ENCODE measurements at regions not wholly inside any gene's neighbourhood (a gene's known extent, or its start where the extent isn't known, plus 50 kb on each side); places are given as distances from the start of the nearest gene placed in this dataset.

DNA sequence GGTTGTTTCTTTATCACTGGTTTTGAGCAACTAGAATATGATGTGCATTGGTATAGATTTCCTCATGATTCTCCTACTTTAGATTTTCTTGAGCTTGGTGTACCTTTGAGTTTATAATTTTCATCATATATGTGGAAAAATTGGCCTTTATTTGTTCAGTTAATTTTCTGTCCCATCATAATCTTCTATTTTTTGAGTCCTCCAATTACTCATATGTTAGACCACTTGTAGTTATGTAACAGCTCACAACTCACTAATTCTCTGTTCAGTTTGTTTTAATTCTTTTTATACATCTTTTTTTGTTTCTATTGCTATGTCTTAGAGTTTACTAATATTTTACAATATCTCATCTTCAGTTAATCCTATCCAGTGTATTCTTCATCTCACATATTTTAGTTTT, 81.3 kb upstream of the LAMA2 start:
- no peaks in the 10 kb centered on the region for H3K27me3 ChIP-seq
- intact Hi-C loops (cut with DNase I; ENCODE audit: low total_unique reads) = no loop called here
- TF ChIP-seq POLR2AphosphoS5 (IDR thresholded peaks at IDR 0.05) (no peak), POLR2A (IDR thresholded peaks at IDR 0.05) (no peak), EP300 (IDR thresholded peaks at IDR 0.05; ENCODE audit: low read depth) (no peak)
- no peak overlapping the region for H3K4me3 ChIP-seq
- no peak overlapping the region for H3K27ac ChIP-seq
- no peaks in the 10 kb centered on the region for H3K36me3 ChIP-seq
- no peaks in the 10 kb centered on the region for H3K4me1 ChIP-seq
- in situ Hi-C loops (cut with MboI; ENCODE audit: low pct_ligation_motif_present in 1 of 4, low pct_unique_long_range_greater_than_20kb in 1 of 4, low sequenced_read_pairs in 3 of 4) = no loop called here
- H3K9me3 ChIP-seq = no peaks in the 10 kb centered on the region
- no peak for DNase-seq

- Histone ChIP-seq H3K4me3 (no peak overlapping the region), H3K9me3 (peaks cover 7 to 12% of the 10 kb centered on the region in 2 donors), H3K4me1 (no peaks in the 10 kb centered on the region), H3K27ac (no peak overlapping the region), H3K27me3 (no peaks in the 10 kb centered on the region), H3K36me3 (no peaks in the 10 kb centered on the region)
- intact Hi-C loops (cut with DNase I; ENCODE audit: low total_unique reads) = no loop called here
- DNase-seq = no peak
- TF ChIP-seq POLR2AphosphoS5 (IDR thresholded peaks at IDR 0.05) = no peak
- no peak for TF ChIP-seq EP300 (IDR thresholded peaks at IDR 0.05; ENCODE audit: low read depth)
- no peak for TF ChIP-seq POLR2A (IDR thresholded peaks at IDR 0.05)
- no peak for TF ChIP-seq CTCF (IDR thresholded peaks at IDR 0.05)
- 37 to 42% methylated on average over 3 of the region's 3 CpGs for WGBS, 2 donors (ENCODE audit: low coverage in 1 of 2)
- in situ Hi-C loops (cut with MboI; ENCODE audit: low pct_ligation_motif_present in 1 of 4, low pct_unique_long_range_greater_than_20kb in 1 of 4, low sequenced_read_pairs in 3 of 4) = no loop called here
Measured at GRCh38 chr6:128784266-128784665, 98.7 kb upstream of the LAMA2 start.

GRCh38 chr6:128768187-128768586, 114.8 kb upstream of the LAMA2 start:
- in situ Hi-C loops (cut with MboI; ENCODE audit: low pct_ligation_motif_present in 1 of 4, low pct_unique_long_range_greater_than_20kb in 1 of 4, low sequenced_read_pairs in 3 of 4) = no loop called here
- intact Hi-C loops (cut with DNase I; ENCODE audit: low total_unique reads) = no loop called here

GRCh38 chr6:128767705-128768104, 115.2 kb upstream of the LAMA2 start:
- H3K27ac ChIP-seq = no peak overlapping the region
- TF ChIP-seq EP300 (IDR thresholded peaks at IDR 0.05; ENCODE audit: low read depth) (no peak), CTCF (IDR thresholded peaks at IDR 0.05) (no peak), POLR2AphosphoS5 (IDR thresholded peaks at IDR 0.05) (no peak)
- H3K4me1 ChIP-seq = no peaks in the 10 kb centered on the region
- in situ Hi-C loops (cut with MboI; ENCODE audit: low pct_ligation_motif_present in 1 of 4, low pct_unique_long_range_greater_than_20kb in 1 of 4, low sequenced_read_pairs in 3 of 4) (no loop called here), intact Hi-C loops (cut with DNase I; ENCODE audit: low total_unique reads) (no loop called here)
- DNase-seq = no peak
- WGBS, 2 donors (ENCODE audit: low coverage in 1 of 2) = 29 to 60% methylated on average over 1 of the region's 1 CpG
- no peak overlapping the region for H3K4me3 ChIP-seq
- peaks cover 0 to 5% of the 10 kb centered on the region in 2 donors for H3K9me3 ChIP-seq
- H3K36me3 ChIP-seq = no peaks in the 10 kb centered on the region
- no peaks in the 10 kb centered on the region for H3K27me3 ChIP-seq

More at GRCh38 chr6:128768187-128768586, 114.8 kb upstream of the LAMA2 start:
- Histone ChIP-seq H3K27me3 (no peaks in the 10 kb centered on the region), H3K4me3 (no peak overlapping the region), H3K4me1 (no peaks in the 10 kb centered on the region), H3K27ac (no peak overlapping the region), H3K9me3 (peaks cover 0 to 5% of the 10 kb centered on the region in 2 donors), H3K36me3 (no peaks in the 10 kb centered on the region)
- WGBS, 2 donors (ENCODE audit: low coverage in 1 of 2) = 43 to 60% methylated on average over 2 of the region's 2 CpGs
- DNase-seq = no peak
- TF ChIP-seq POLR2A (IDR thresholded peaks at IDR 0.05) (no peak), CTCF (IDR thresholded peaks at IDR 0.05) (no peak), POLR2AphosphoS5 (IDR thresholded peaks at IDR 0.05) (no peak), EP300 (IDR thresholded peaks at IDR 0.05; ENCODE audit: low read depth) (no peak)

DNA sequence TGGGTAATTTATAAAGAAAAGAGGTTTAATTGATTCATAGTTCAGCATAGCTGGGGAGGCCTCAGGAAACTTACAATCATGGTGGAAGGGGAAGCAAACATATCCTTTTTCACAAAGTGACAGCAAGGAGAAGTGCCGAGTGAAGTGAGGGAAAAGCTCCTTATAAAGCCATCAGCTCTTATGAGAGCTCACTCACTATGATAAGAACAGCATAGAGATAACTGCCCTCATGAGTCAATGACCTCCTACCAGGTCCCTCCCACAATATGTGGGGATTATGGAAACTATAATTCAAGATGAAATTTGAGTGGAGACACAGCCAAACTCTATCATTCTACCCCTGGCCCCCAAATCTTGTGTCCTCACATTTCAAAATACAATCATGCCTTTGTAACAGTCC, 115.8 kb upstream of the LAMA2 start:
- peaks cover 0 to 2% of the 10 kb centered on the region in 2 donors for H3K9me3 ChIP-seq
- DNase-seq = no peak
- H3K4me1 ChIP-seq = no peaks in the 10 kb centered on the region
- no peak for TF ChIP-seq EP300 (IDR thresholded peaks at IDR 0.05; ENCODE audit: low read depth)
- TF ChIP-seq POLR2AphosphoS5 (IDR thresholded peaks at IDR 0.05) = no peak
- TF ChIP-seq POLR2A (IDR thresholded peaks at IDR 0.05) = no peak
- no peak for TF ChIP-seq CTCF (IDR thresholded peaks at IDR 0.05)
- H3K36me3 ChIP-seq = no peaks in the 10 kb centered on the region
- 57 to 78% methylated on average over 1 of the region's 1 CpG for WGBS, 2 donors (ENCODE audit: low coverage in 1 of 2)
- no peaks in the 10 kb centered on the region for H3K27me3 ChIP-seq
- no peak overlapping the region for H3K4me3 ChIP-seq
- intact Hi-C loops (cut with DNase I; ENCODE audit: low total_unique reads) (no loop called here), in situ Hi-C loops (cut with MboI; ENCODE audit: low pct_ligation_motif_present in 1 of 4, low pct_unique_long_range_greater_than_20kb in 1 of 4, low sequenced_read_pairs in 3 of 4) (no loop called here)
- H3K27ac ChIP-seq = no peak overlapping the region

All from transverse colon (tissue), 4 donors.